ENCODE measurements at regions not wholly inside any gene's neighbourhood (a gene's known extent, or its start where the extent isn't known, plus 50 kb on each side); places are given as distances from the start of the nearest gene placed in this dataset.

GRCh38 chr1:59218521-59219236 is 78.2 kb upstream of the FGGY start:
- no peak overlapping the region for H3K27ac Mint-ChIP-seq (ENCODE audit: unreplicated experiment)
- no peak overlapping the region for H3K4me3 Mint-ChIP-seq (ENCODE audit: unreplicated experiment)
- H3K27me3 Mint-ChIP-seq (ENCODE audit: low read depth) = peaks cover 6% of the 10 kb centered on the region
- H3K36me3 Mint-ChIP-seq (ENCODE audit: low read depth) = peaks cover 1% of the 10 kb centered on the region
- TF ChIP-seq CTCF (IDR thresholded peaks at IDR 0.05) = no peak
- DNase-seq (ENCODE audit: low spot score) = no peak
- H3K4me1 Mint-ChIP-seq (ENCODE audit: low read depth) = peaks cover 37% of the 10 kb centered on the region
- H3K9me3 Mint-ChIP-seq (ENCODE audit: low read depth) = peaks cover 10% of the 10 kb centered on the region

- peaks cover 1% of the 10 kb centered on the region for H3K36me3 Mint-ChIP-seq (ENCODE audit: low read depth)
- peaks cover 34% of the 10 kb centered on the region for H3K4me1 Mint-ChIP-seq (ENCODE audit: low read depth)
- no peak for DNase-seq (ENCODE audit: low spot score)
- H3K27me3 Mint-ChIP-seq (ENCODE audit: low read depth) = peaks cover 6% of the 10 kb centered on the region
- H3K27ac Mint-ChIP-seq (ENCODE audit: unreplicated experiment) = no peak overlapping the region
- no peak overlapping the region for H3K4me3 Mint-ChIP-seq (ENCODE audit: unreplicated experiment)
- peaks cover 10% of the 10 kb centered on the region for H3K9me3 Mint-ChIP-seq (ENCODE audit: low read depth)
- TF ChIP-seq CTCF (IDR thresholded peaks at IDR 0.05) = no peak
These were observed 77.0 kb upstream of the FGGY start for GRCh38 chr1:59219916-59220315.

GRCh38 chr1:59220356-59220755 is 76.5 kb upstream of the FGGY start:
- no peak for TF ChIP-seq CTCF (IDR thresholded peaks at IDR 0.05)
- DNase-seq (ENCODE audit: low spot score) = no peak
- H3K4me3 Mint-ChIP-seq (ENCODE audit: unreplicated experiment) = no peak overlapping the region
- H3K27ac Mint-ChIP-seq (ENCODE audit: unreplicated experiment) = no peak overlapping the region
- peaks cover 29% of the 10 kb centered on the region for H3K4me1 Mint-ChIP-seq (ENCODE audit: low read depth)
- H3K36me3 Mint-ChIP-seq (ENCODE audit: low read depth) = peaks cover 1% of the 10 kb centered on the region
- peaks cover 10% of the 10 kb centered on the region for H3K9me3 Mint-ChIP-seq (ENCODE audit: low read depth)
- peaks cover 6% of the 10 kb centered on the region for H3K27me3 Mint-ChIP-seq (ENCODE audit: low read depth)

- DNase-seq (ENCODE audit: low spot score) = no peak
- Mint-ChIP-seq H3K9me3 (ENCODE audit: low read depth) (peaks cover 2% of the 10 kb centered on the region), H3K4me3 (ENCODE audit: unreplicated experiment) (no peak overlapping the region), H3K36me3 (ENCODE audit: low read depth) (no peaks in the 10 kb centered on the region), H3K4me1 (ENCODE audit: low read depth) (peaks cover 23% of the 10 kb centered on the region), H3K27ac (ENCODE audit: unreplicated experiment) (no peak overlapping the region), H3K27me3 (ENCODE audit: low read depth) (peaks cover 6% of the 10 kb centered on the region)
- no peak for TF ChIP-seq CTCF (IDR thresholded peaks at IDR 0.05)
These were observed 73.7 kb upstream of the FGGY start for GRCh38 chr1:59223198-59223597.

GRCh38 chr1:59223989-59224634 is 72.8 kb upstream of the FGGY start:
- no peak overlapping the region for H3K27ac Mint-ChIP-seq (ENCODE audit: unreplicated experiment)
- no peak overlapping the region for H3K4me3 Mint-ChIP-seq (ENCODE audit: unreplicated experiment)
- no peak for DNase-seq (ENCODE audit: low spot score)
- H3K27me3 Mint-ChIP-seq (ENCODE audit: low read depth) = peaks cover 5% of the 10 kb centered on the region
- peaks cover 23% of the 10 kb centered on the region for H3K4me1 Mint-ChIP-seq (ENCODE audit: low read depth)
- no peaks in the 10 kb centered on the region for H3K36me3 Mint-ChIP-seq (ENCODE audit: low read depth)
- TF ChIP-seq CTCF (IDR thresholded peaks at IDR 0.05) = no peak
- peaks cover 2% of the 10 kb centered on the region for H3K9me3 Mint-ChIP-seq (ENCODE audit: low read depth)
